Breast epithelium (tissue), 4 donors: ENCODE measurements at regions not wholly inside any gene's neighbourhood (a gene's known extent, or its start where the extent isn't known, plus 50 kb on each side); places are given as distances from the start of the nearest gene placed in this dataset.

Experiments used
- DNase-seq, 2 donors: peaks; one replicate each; pipeline ENCODE4 v3.0.0-alpha.2; 2019; ENCODE audit warnings: low spot score in 2 of 2
- H3K27ac ChIP-seq, 2 donors: fragments of 200-600 bp; sonication (generic) in 1 of 2; one replicate each; pipeline ENCODE4 v1.5.1; 2016 to 2019; ENCODE audit warnings: mild to moderate bottlenecking in 1 of 2
- H3K27me3 ChIP-seq, 2 donors: fragments of 200-600 bp; sonication (generic) in 1 of 2; one replicate each; pipeline versions ENCODE4 v1.5.1 to v1.6.0; 2017 to 2019; ENCODE audit warnings: control low read depth in 1 of 2, mild to moderate bottlenecking in 1 of 2
- H3K36me3 ChIP-seq: fragments of 200-600 bp; one replicate; pipeline ENCODE4 v1.5.1; 2019
- H3K4me1 ChIP-seq, 2 donors: fragments of 200-600 bp; sonication (generic); one replicate each; pipeline ENCODE4 v1.5.1; 2016 to 2019; ENCODE audit warnings: control low read depth in 1 of 2
- H3K4me3 ChIP-seq, 3 donors: fragments of 200-600 bp; sonication (generic); 1 replicate in 2 of 3; 2 replicates in 1 of 3; pipeline ENCODE4 v1.5.1; 2016 to 2019; ENCODE audit warnings: mild to moderate bottlenecking in 3 of 3, moderate library complexity in 2 of 3
- H3K9me3 ChIP-seq, 2 donors: fragments of 200-600 bp; sonication (generic) in 1 of 2; one replicate each; pipeline ENCODE4 v1.5.1; 2016 to 2019; ENCODE audit warnings: control low read depth in 1 of 2
- POLR2A ChIP-seq: fragments of 450-650 bp; IDR thresholded peaks from one replicate; pipeline ENCODE4 v1.6.1; 2016; ENCODE audit warnings: antibody characterized with exemption, mild to moderate bottlenecking, moderate library complexity
- POLR2AphosphoS5 ChIP-seq, 3 donors: sonication (generic); formaldehyde crosslinking; IDR thresholded peaks; one replicate each; pipeline ENCODE4 v1.6.1; 2017; ENCODE audit warnings: antibody characterized with exemption in 3 of 3
- intact Hi-C: fragments of 100-400 bp; cut with DNase I; formaldehyde crosslinking; loops from one replicate; pipeline ENCODE4 v1.15.1; 2023; ENCODE audit warnings: low total_unique reads
- TF ChIP-seq, protein P1 (sequence below), 3 donors: fragments of 450-650 bp; IDR thresholded peaks; one replicate each; pipeline ENCODE4 v1.5.1; 2016 to 2017; ENCODE audit warnings: antibody characterized with exemption in 3 of 3, mild to moderate bottlenecking in 3 of 3, moderate library complexity in 3 of 3

DNA sequence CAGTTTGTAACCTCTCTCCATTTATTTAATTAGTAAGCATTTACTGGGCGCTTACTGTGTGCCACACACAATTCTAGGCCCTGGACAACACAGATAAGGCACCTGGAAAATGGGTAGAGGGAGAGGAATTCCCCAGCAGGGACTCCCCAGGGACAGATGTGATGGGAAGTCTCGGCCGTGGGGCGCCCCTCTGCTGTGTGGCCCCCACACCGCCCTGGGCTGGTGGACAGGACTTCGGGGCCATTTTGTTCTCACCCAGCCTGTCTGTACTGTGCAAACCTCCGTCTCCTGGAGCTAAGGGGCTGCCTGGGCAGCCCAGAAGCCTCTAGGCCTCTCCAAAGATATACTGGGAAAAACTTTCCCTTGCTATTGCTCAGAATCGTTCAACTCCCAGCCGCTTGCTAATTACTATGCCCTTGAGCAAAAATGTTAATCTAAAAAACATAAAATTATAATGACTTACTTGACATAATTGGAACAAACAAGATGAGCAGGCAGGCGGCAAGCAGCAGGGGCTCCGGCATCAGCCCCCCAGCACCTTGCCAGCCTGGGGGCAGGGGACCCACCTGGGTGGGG is 64.4 kb upstream of the NCOR2 start:
- no peaks in the 10 kb centered on the region for H3K36me3 ChIP-seq
- H3K27ac ChIP-seq = peak overlapping the region in 1 of 2 donors; percentile 14
- H3K4me3 ChIP-seq = no peak overlapping the region
- H3K9me3 ChIP-seq = no peaks in the 10 kb centered on the region
- H3K27me3 ChIP-seq = no peaks in the 10 kb centered on the region
- no peaks in the 10 kb centered on the region for H3K4me1 ChIP-seq
- intact Hi-C loops = no loop called here
- no peak for DNase-seq
- no peak for TF ChIP-seq POLR2AphosphoS5 (IDR thresholded peaks at IDR 0.05)
- no peak for TF ChIP-seq POLR2A
- TF ChIP-seq, protein P1, sequence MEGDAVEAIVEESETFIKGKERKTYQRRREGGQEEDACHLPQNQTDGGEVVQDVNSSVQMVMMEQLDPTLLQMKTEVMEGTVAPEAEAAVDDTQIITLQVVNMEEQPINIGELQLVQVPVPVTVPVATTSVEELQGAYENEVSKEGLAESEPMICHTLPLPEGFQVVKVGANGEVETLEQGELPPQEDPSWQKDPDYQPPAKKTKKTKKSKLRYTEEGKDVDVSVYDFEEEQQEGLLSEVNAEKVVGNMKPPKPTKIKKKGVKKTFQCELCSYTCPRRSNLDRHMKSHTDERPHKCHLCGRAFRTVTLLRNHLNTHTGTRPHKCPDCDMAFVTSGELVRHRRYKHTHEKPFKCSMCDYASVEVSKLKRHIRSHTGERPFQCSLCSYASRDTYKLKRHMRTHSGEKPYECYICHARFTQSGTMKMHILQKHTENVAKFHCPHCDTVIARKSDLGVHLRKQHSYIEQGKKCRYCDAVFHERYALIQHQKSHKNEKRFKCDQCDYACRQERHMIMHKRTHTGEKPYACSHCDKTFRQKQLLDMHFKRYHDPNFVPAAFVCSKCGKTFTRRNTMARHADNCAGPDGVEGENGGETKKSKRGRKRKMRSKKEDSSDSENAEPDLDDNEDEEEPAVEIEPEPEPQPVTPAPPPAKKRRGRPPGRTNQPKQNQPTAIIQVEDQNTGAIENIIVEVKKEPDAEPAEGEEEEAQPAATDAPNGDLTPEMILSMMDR (IDR thresholded peaks at IDR 0.05) = no peak

- Histone ChIP-seq H3K9me3 (no peaks in the 10 kb centered on the region), H3K36me3 (no peaks in the 10 kb centered on the region), H3K4me1 (peaks cover 0 to 4% of the 10 kb centered on the region in 2 donors), H3K27ac (no peak overlapping the region), H3K4me3 (no peak overlapping the region), H3K27me3 (no peaks in the 10 kb centered on the region)
- no peak for DNase-seq
- TF ChIP-seq, protein P1 (IDR thresholded peaks at IDR 0.05) = no peak
- no peak for TF ChIP-seq POLR2AphosphoS5 (IDR thresholded peaks at IDR 0.05)
- TF ChIP-seq POLR2A = no peak
- intact Hi-C loops = no loop called here
These were observed 63.4 kb upstream of the NCOR2 start for GRCh38 chr12:124630791-124631313.

DNA sequence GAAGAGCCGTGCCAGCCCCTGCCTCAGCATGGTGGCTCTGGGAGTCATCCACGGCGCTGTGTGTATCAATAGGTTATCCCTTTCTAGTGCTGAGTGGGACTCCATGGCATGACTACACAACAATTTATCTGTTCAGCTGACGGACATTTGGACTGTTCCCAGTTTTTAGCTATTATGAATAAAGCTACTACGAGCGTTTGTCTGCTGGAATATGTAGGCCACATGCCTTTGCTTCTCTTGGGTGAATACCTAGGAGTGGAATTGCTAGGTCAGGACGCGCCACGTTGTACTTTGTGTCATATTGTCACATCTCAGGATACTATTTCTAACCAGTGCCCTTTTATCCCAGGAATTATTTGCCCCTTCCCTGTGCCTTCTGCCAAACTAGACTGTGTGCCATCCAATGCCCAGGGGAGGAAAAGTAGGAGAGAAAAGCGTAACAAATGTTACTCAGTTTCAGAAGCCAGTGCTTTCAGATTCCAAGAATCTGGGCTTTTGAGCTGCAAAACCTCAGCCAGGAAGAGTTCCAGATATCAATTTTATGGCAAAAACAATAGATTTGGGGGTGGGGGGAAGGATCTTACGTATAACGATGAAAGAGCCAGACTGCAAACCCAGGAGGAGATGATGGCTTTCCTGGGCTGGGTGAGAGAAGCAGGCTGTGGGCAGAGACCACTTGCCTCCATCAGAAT is 62.5 kb upstream of the NCOR2 start:
- H3K36me3 ChIP-seq = no peaks in the 10 kb centered on the region
- no peak overlapping the region for H3K4me3 ChIP-seq
- H3K27me3 ChIP-seq = no peaks in the 10 kb centered on the region
- intact Hi-C loops = no loop called here
- H3K9me3 ChIP-seq = no peaks in the 10 kb centered on the region
- H3K27ac ChIP-seq = peak overlapping the region; percentile 36 to 55
- H3K4me1 ChIP-seq = peaks cover 0 to 4% of the 10 kb centered on the region in 2 donors
- DNase-seq = no peak
- TF ChIP-seq, protein P1 (IDR thresholded peaks at IDR 0.05) = no peak
- TF ChIP-seq POLR2AphosphoS5 (IDR thresholded peaks at IDR 0.05) (no peak), POLR2A (no peak)

DNA sequence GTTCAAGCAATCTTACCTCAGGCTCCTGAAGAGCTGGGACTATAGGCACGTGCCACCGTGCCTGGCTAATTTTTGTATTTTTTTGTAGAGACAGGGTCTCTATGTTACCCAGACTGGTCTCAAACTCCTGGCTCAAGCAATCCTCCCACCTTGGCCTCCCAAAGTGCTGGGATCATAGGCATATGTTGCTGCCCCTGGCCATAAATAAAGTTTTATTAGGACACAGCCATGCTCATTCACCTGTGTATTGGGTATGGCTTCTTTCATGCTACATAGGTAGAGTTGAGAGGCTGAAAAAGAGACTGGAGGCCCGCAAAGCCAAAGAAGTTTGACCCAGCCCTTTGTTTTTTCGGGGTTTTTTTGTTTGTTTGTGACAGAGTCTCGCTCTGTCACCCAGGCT is 61.7 kb upstream of the NCOR2 start:
- intact Hi-C loops = no loop called here
- no peak overlapping the region for H3K27ac ChIP-seq
- H3K4me1 ChIP-seq = peaks cover 0 to 4% of the 10 kb centered on the region in 2 donors

GRCh38 chr12:124627956-124628355 is 60.5 kb upstream of the NCOR2 start:
- no peaks in the 10 kb centered on the region for H3K36me3 ChIP-seq
- no peaks in the 10 kb centered on the region for H3K27me3 ChIP-seq
- H3K4me1 ChIP-seq = peaks cover 0 to 4% of the 10 kb centered on the region in 2 donors
- H3K9me3 ChIP-seq = no peaks in the 10 kb centered on the region
- H3K4me3 ChIP-seq = no peak overlapping the region
- intact Hi-C loops = no loop called here
- DNase-seq = no peak
- H3K27ac ChIP-seq = no peak overlapping the region
- TF ChIP-seq, protein P1 (IDR thresholded peaks at IDR 0.05) = no peak
- TF ChIP-seq POLR2A (no peak), POLR2AphosphoS5 (IDR thresholded peaks at IDR 0.05) (no peak)

More for the DNA sequence above, 61.7 kb upstream of the NCOR2 start:
- H3K27me3 ChIP-seq = no peaks in the 10 kb centered on the region
- H3K36me3 ChIP-seq = no peaks in the 10 kb centered on the region
- no peak overlapping the region for H3K4me3 ChIP-seq
- DNase-seq = no peak
- TF ChIP-seq, protein P1 (IDR thresholded peaks at IDR 0.05) = no peak
- TF ChIP-seq POLR2AphosphoS5 (IDR thresholded peaks at IDR 0.05) (no peak), POLR2A (no peak)
- no peaks in the 10 kb centered on the region for H3K9me3 ChIP-seq
